Heart left ventricle (tissue), 13 donors: ENCODE measurements at regions not wholly inside any gene's neighbourhood (a gene's known extent, or its start where the extent isn't known, plus 50 kb on each side); places are given as distances from the start of the nearest gene placed in this dataset.

Source experiments
- POLR2A ChIP-seq, 2 donors: fragments of 450-650 bp; IDR thresholded peaks; one replicate each; pipeline ENCODE4 v1.6.1; 2017; ENCODE audit warnings: antibody characterized with exemption in 2 of 2, mild to moderate bottlenecking in 2 of 2, moderate library complexity in 2 of 2
- TF ChIP-seq, protein P1 (sequence below), 12 donors: fragments of 200-600 bp; sonication (generic) in 4 of 12; IDR thresholded peaks; one replicate each; pipeline versions ENCODE4 v1.5.0 to v1.8.0; 2018 to 2022; ENCODE audit warnings: antibody characterized with exemption in 12 of 12, mild to moderate bottlenecking in 5 of 12
- donor health status: ischemic (EF 13 %, LVEDD 7.1; RV severe dilation, severe dysfunction).
- donor health status: DM: no; HTN: yes; CAD: no.
- donor health status: DM: no; HTN: no; CAD: no.
- donor health status: ischemic (EF 25% LVEDD 6.9; RV normal size, moderate dysfunction).
- donor health status: ischemic (EF 25% LVEDD 5.7; RV mildly dilated, moderate dysfunction).
- donor health status: ischemic (EF 35%, LVEDD 5.7; RV mildly dilated, moderate dysfunction).
- donor health status: nonischemic (EF 11% LVEDD 7.7; RV severe dilation, severe dysfunction).
- donor health status: DM: yes; HTN: yes; CAD: no.
- donor health status: PGD.
- donor health status: ischemic (EF 29% LVEDD 5.4; RV normal size, mild dysfunction).
- donor health status: nonischemic (EF 23%, LVEDD 6.1; RV moderate dilation, normal function).

DNA sequence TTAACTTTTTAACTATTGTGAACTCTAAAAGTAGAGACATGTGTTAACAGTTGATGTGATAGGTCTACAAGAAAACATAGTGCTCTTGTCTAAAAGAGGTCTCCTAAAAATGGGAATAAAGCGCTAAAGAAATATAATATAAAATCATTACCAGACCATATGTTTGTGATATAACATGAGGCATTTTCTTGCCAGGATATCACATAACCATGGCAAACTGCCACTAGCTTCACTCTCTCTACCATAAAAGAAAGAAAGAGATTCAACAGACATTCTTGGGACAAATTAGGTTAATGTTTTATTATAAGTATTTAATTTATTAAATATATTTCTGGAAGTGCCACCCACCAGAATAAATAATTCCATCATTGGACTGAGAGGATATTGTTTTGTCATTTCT is 115.0 kb downstream of the TMEM26 start:
- no peak for TF ChIP-seq POLR2A (IDR thresholded peaks at IDR 0.05)
- TF ChIP-seq, protein P1, sequence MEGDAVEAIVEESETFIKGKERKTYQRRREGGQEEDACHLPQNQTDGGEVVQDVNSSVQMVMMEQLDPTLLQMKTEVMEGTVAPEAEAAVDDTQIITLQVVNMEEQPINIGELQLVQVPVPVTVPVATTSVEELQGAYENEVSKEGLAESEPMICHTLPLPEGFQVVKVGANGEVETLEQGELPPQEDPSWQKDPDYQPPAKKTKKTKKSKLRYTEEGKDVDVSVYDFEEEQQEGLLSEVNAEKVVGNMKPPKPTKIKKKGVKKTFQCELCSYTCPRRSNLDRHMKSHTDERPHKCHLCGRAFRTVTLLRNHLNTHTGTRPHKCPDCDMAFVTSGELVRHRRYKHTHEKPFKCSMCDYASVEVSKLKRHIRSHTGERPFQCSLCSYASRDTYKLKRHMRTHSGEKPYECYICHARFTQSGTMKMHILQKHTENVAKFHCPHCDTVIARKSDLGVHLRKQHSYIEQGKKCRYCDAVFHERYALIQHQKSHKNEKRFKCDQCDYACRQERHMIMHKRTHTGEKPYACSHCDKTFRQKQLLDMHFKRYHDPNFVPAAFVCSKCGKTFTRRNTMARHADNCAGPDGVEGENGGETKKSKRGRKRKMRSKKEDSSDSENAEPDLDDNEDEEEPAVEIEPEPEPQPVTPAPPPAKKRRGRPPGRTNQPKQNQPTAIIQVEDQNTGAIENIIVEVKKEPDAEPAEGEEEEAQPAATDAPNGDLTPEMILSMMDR (IDR thresholded peaks at IDR 0.05): no peak
